Neural progenitor cell (in vitro differentiated cells): ENCODE measurements at regions not wholly inside any gene's neighbourhood (a gene's known extent, or its start where the extent isn't known, plus 50 kb on each side); places are given as distances from the start of the nearest gene placed in this dataset.
"Not testable (repeated sequence)": the region's sequence is repeated elsewhere in the genome, so short reads cannot be mapped to it uniquely, and the experiment has no call there.

Experiments
- DNase-seq: peaks from one replicate; pipeline ENCODE4 v3.0.0-alpha.2; 2016; ENCODE audit warnings: low spot score
- H2AFZ ChIP-seq: fragments of 200-600 bp; sonication (generic); replicated peaks from 2 replicates; pipeline ENCODE4 v1.6.1; 2016; ENCODE audit warnings: antibody characterized with exemption
- H3F3A ChIP-seq: fragments of 200-600 bp; sonication (generic); 2 replicates; pipeline ENCODE4 v1.6.1; 2016; ENCODE audit warnings: antibody characterized with exemption, low read depth
- H3K27ac ChIP-seq: fragments of 200-600 bp; sonication (generic); 2 replicates; pipeline ENCODE4 v1.5.1; 2016; ENCODE audit warnings: mild to moderate bottlenecking
- H3K27me3 ChIP-seq: fragments of 200-600 bp; sonication (generic); 2 replicates; pipeline ENCODE4 v1.6.1; 2016; ENCODE audit warnings: mild to moderate bottlenecking, moderate library complexity
- H3K36me3 ChIP-seq: fragments of 200-600 bp; sonication (generic); 2 replicates; pipeline ENCODE4 v1.5.1; 2016
- H3K4me1 ChIP-seq: fragments of 200-600 bp; sonication (generic); 2 replicates; pipeline ENCODE4 v1.6.1; 2016; ENCODE audit warnings: mixed run types
- H3K4me2 ChIP-seq: fragments of 200-600 bp; sonication (generic); 2 replicates; pipeline ENCODE4 v1.6.1; 2016
- H3K4me3 ChIP-seq: fragments of 200-600 bp; sonication (generic); 2 replicates; pipeline ENCODE4 v1.5.1; 2016
- H3K79me2 ChIP-seq: fragments of 200-600 bp; sonication (generic); 2 replicates; pipeline ENCODE4 v1.6.1; 2016; ENCODE audit warnings: low read depth
- H3K9ac ChIP-seq: fragments of 200-600 bp; sonication (generic); 2 replicates; pipeline ENCODE4 v1.6.1; 2016
- H3K9me3 ChIP-seq: fragments of 200-600 bp; sonication (generic); 2 replicates; pipeline ENCODE4 v1.5.1; 2016; ENCODE audit warnings: low read depth
- H4K20me1 ChIP-seq: fragments of 200-600 bp; sonication (generic); 2 replicates; pipeline ENCODE4 v1.6.1; 2016; ENCODE audit warnings: low read depth
- H3K27ac Mint-ChIP-seq: 3 replicates; pipeline ENCODE4 v1.8.0; 2021; ENCODE audit warnings: mixed read lengths
- H3K27me3 Mint-ChIP-seq: 2 replicates; pipeline ENCODE4 v1.8.0; 2022; ENCODE audit warnings: low read depth, mild to moderate bottlenecking, inconsistent platforms, moderate library complexity, mixed read lengths; ENCODE audit not compliant: insufficient read depth
- H3K36me3 Mint-ChIP-seq: 3 replicates; pipeline ENCODE4 v1.8.0; 2021; ENCODE audit warnings: mixed read lengths
- H3K4me1 Mint-ChIP-seq: 3 replicates; pipeline ENCODE4 v1.8.0; 2021; ENCODE audit warnings: mixed read lengths
- H3K4me3 Mint-ChIP-seq: 3 replicates; pipeline ENCODE4 v1.8.0; 2021; ENCODE audit warnings: mild to moderate bottlenecking, moderate library complexity, mixed read lengths
- H3K9me3 Mint-ChIP-seq: 3 replicates; pipeline ENCODE4 v1.8.0; 2020; ENCODE audit warnings: mixed read lengths
- CTCF ChIP-seq: fragments of 200-600 bp; sonication (generic); IDR thresholded peaks from 2 replicates; pipeline ENCODE4 v1.5.1; 2017; ENCODE audit warnings: antibody characterized with exemption, mild to moderate bottlenecking
- EZH2 ChIP-seq: fragments of 200-600 bp; sonication (generic); IDR thresholded peaks from 2 replicates; pipeline ENCODE4 v1.6.1; 2017; ENCODE audit warnings: antibody characterized with exemption, mild to moderate bottlenecking, moderate library complexity
- EZH2phosphoT487 ChIP-seq: fragments of 200-600 bp; sonication (generic); IDR thresholded peaks from 2 replicates; pipeline ENCODE4 v1.6.1; 2017; ENCODE audit warnings: antibody characterized with exemption

GRCh38 chr18:8933714-8934284 lies 168.7 kb upstream of the NDUFV2 start:
- TF ChIP-seq CTCF, result no peak
- no peak for TF ChIP-seq EZH2
- no peak for TF ChIP-seq EZH2phosphoT487
- no peaks in the 10 kb centered on the region for H3K4me1 Mint-ChIP-seq

GRCh38 chr18:8935346-8935745 lies 167.2 kb upstream of the NDUFV2 start:
- H3K27me3 ChIP-seq, H3K9ac ChIP-seq, H3K4me3 ChIP-seq, H3K27ac Mint-ChIP-seq, H3K36me3 ChIP-seq, H3K27me3 Mint-ChIP-seq, H2AFZ ChIP-seq, H3K79me2 ChIP-seq, H3K4me1 Mint-ChIP-seq, H3K4me3 Mint-ChIP-seq, H3K27ac ChIP-seq, H4K20me1 ChIP-seq, H3K4me2 ChIP-seq, H3K36me3 Mint-ChIP-seq, H3F3A ChIP-seq, DNase-seq, H3K9me3 ChIP-seq: not testable (repeated sequence)
- peaks cover 10% of the 10 kb centered on the region for H3K4me1 ChIP-seq
- peaks cover 13% of the 10 kb centered on the region for H3K9me3 Mint-ChIP-seq

More at GRCh38 chr18:8933714-8934284, 168.7 kb upstream of the NDUFV2 start:
- Histone ChIP-seq H3K4me3 (no peak overlapping the region), H3K4me1 (peaks cover 10% of the 10 kb centered on the region), H3K9ac (no peak overlapping the region), H3K36me3 (no peaks in the 10 kb centered on the region), H3K27me3 (no peaks in the 10 kb centered on the region), H3K79me2 (no peaks in the 10 kb centered on the region), H3K27ac (no peak overlapping the region), H3F3A (no peaks in the 10 kb centered on the region), H3K9me3 (no peaks in the 10 kb centered on the region), H4K20me1 (no peaks in the 10 kb centered on the region), H2AFZ (no peak overlapping the region), H3K4me2 (no peak overlapping the region)
- Mint-ChIP-seq H3K9me3 (peaks cover 22% of the 10 kb centered on the region), H3K4me3 (no peak overlapping the region), H3K27me3 (peaks cover 7% of the 10 kb centered on the region), H3K36me3 (no peaks in the 10 kb centered on the region), H3K27ac (no peak overlapping the region)
- no peak for DNase-seq

- H3K4me3 Mint-ChIP-seq, result no peak overlapping the region
- H3F3A ChIP-seq, result no peaks in the 10 kb centered on the region
- no peak for DNase-seq
- no peaks in the 10 kb centered on the region for H3K27me3 ChIP-seq
- no peak overlapping the region for H3K9ac ChIP-seq
- no peak overlapping the region for H3K4me2 ChIP-seq
- peaks cover 19% of the 10 kb centered on the region for H3K4me1 ChIP-seq
- H3K27ac Mint-ChIP-seq, result no peak overlapping the region
- H2AFZ ChIP-seq, result no peak overlapping the region
- no peaks in the 10 kb centered on the region for H4K20me1 ChIP-seq
- H3K9me3 ChIP-seq, result no peaks in the 10 kb centered on the region
- no peaks in the 10 kb centered on the region for H3K36me3 Mint-ChIP-seq
- TF ChIP-seq EZH2phosphoT487 (no peak), CTCF (no peak), EZH2 (no peak)
- no peaks in the 10 kb centered on the region for H3K79me2 ChIP-seq
- H3K4me3 ChIP-seq, result no peak overlapping the region
- H3K9me3 Mint-ChIP-seq, result peaks cover 8% of the 10 kb centered on the region
- peaks cover 7% of the 10 kb centered on the region for H3K27me3 Mint-ChIP-seq
- peaks cover 3% of the 10 kb centered on the region for H3K4me1 Mint-ChIP-seq
- H3K36me3 ChIP-seq, result no peaks in the 10 kb centered on the region
- no peak overlapping the region for H3K27ac ChIP-seq
Measured at GRCh38 chr18:8936619-8937018, 165.9 kb upstream of the NDUFV2 start.

- Histone ChIP-seq H3K36me3 (no peaks in the 10 kb centered on the region), H3K4me3 (no peak overlapping the region), H4K20me1 (no peaks in the 10 kb centered on the region), H3K27me3 (no peaks in the 10 kb centered on the region), H3K4me1 (peaks cover 27% of the 10 kb centered on the region), H3K4me2 (no peak overlapping the region), H3F3A (no peaks in the 10 kb centered on the region), H3K27ac (no peak overlapping the region), H3K79me2 (no peaks in the 10 kb centered on the region), H3K9me3 (no peaks in the 10 kb centered on the region), H3K9ac (no peak overlapping the region), H2AFZ (no peak overlapping the region)
- Mint-ChIP-seq H3K9me3 (peaks cover 8% of the 10 kb centered on the region), H3K4me1 (peaks cover 8% of the 10 kb centered on the region), H3K27ac (peak overlapping the region; percentile 50), H3K36me3 (no peaks in the 10 kb centered on the region), H3K4me3 (no peak overlapping the region), H3K27me3 (peaks cover 7% of the 10 kb centered on the region)
- DNase-seq, result no peak
- TF ChIP-seq EZH2, result no peak
Measured at GRCh38 chr18:8937160-8938094, 165.1 kb upstream of the NDUFV2 start.
